H9 (cell line): ENCODE measurements at regions not wholly inside any gene's neighbourhood (a gene's known extent, or its start where the extent isn't known, plus 50 kb on each side); places are given as distances from the start of the nearest gene placed in this dataset.

Experiments
- DNase-seq: peaks from one replicate; pipeline ENCODE4 v3.0.0-alpha.2; 2017
- H2AFZ ChIP-seq: one replicate; pipeline ENCODE4 v1.6.1; 2013; ENCODE audit warnings: mild to moderate bottlenecking, low read length, control low read depth, moderate library complexity
- H2AK5ac ChIP-seq: 2 replicates; pipeline ENCODE4 v1.6.1; 2013; ENCODE audit warnings: low read length, control low read depth, mixed read lengths; ENCODE audit not compliant: insufficient read length
- H2BK120ac ChIP-seq: one replicate; pipeline ENCODE4 v1.6.1; 2013; ENCODE audit warnings: low read depth, mild to moderate bottlenecking, low read length, control low read depth, inconsistent platforms; ENCODE audit not compliant: poor library complexity, severe bottlenecking
- H2BK12ac ChIP-seq: 2 replicates; pipeline ENCODE4 v1.6.1; 2013; ENCODE audit warnings: low read length, control low read depth, mixed read lengths, low read depth; ENCODE audit not compliant: insufficient read length
- H2BK15ac ChIP-seq: 2 replicates; pipeline ENCODE4 v1.6.1; 2013; ENCODE audit warnings: low read depth, low read length, control low read depth
- H2BK20ac ChIP-seq: one replicate; pipeline ENCODE4 v1.6.1; 2013; ENCODE audit warnings: low read depth, mild to moderate bottlenecking, low read length, control low read depth, inconsistent platforms; ENCODE audit not compliant: poor library complexity, severe bottlenecking
- H2BK5ac ChIP-seq: 2 replicates; pipeline ENCODE4 v1.6.1; 2013; ENCODE audit warnings: low read length, control low read depth, mixed read lengths; ENCODE audit not compliant: insufficient read length
- H3K14ac ChIP-seq: 2 replicates; pipeline ENCODE4 v1.6.1; 2013; ENCODE audit warnings: low read length, control low read depth; ENCODE audit not compliant: insufficient read depth
- H3K18ac ChIP-seq: 2 replicates; pipeline ENCODE4 v1.6.1; 2013; ENCODE audit warnings: low read depth, mild to moderate bottlenecking, mixed read lengths, low read length, control low read depth; ENCODE audit not compliant: insufficient read length
- H3K23ac ChIP-seq: 2 replicates; pipeline ENCODE4 v1.6.1; 2013; ENCODE audit warnings: low read length, control low read depth, mixed read lengths, low read depth; ENCODE audit not compliant: insufficient read length
- H3K23me2 ChIP-seq: 2 replicates; pipeline ENCODE4 v1.6.1; 2013; ENCODE audit warnings: low read depth, mild to moderate bottlenecking, mixed read lengths, low read length, control low read depth; ENCODE audit not compliant: insufficient read length, poor library complexity, severe bottlenecking
- H3K27ac ChIP-seq: 2 replicates; pipeline ENCODE4 v1.5.1; 2013; ENCODE audit warnings: low read length, control low read depth, mixed read lengths, low read depth; ENCODE audit not compliant: insufficient read length
- H3K27me3 ChIP-seq: 2 replicates; pipeline ENCODE4 v1.6.1; 2013; ENCODE audit warnings: low read length, control low read depth, inconsistent platforms; ENCODE audit not compliant: insufficient read depth
- H3K4ac ChIP-seq: 2 replicates; pipeline ENCODE4 v1.6.1; 2013; ENCODE audit warnings: low read depth, mild to moderate bottlenecking, control low read depth, inconsistent platforms, low read length, moderate library complexity
- H3K4me1 ChIP-seq: 2 replicates; pipeline ENCODE4 v1.6.1; 2013; ENCODE audit warnings: low read length, control low read depth, inconsistent platforms; ENCODE audit not compliant: insufficient read depth
- H3K4me2 ChIP-seq: 2 replicates; pipeline ENCODE4 v1.6.1; 2013; ENCODE audit warnings: low read length, control low read depth, mixed read lengths; ENCODE audit not compliant: insufficient read length, insufficient read depth
- H3K56ac ChIP-seq: 2 replicates; pipeline ENCODE4 v1.6.1; 2013; ENCODE audit warnings: low read depth, mild to moderate bottlenecking, mixed read lengths, low read length, control low read depth; ENCODE audit not compliant: insufficient read length
- H3K79me1 ChIP-seq: 2 replicates; pipeline ENCODE4 v1.6.1; 2013; ENCODE audit warnings: low read depth, mild to moderate bottlenecking, moderate library complexity, low read length, control low read depth, inconsistent platforms; ENCODE audit not compliant: insufficient read depth, poor library complexity, severe bottlenecking
- H3K79me2 ChIP-seq: 2 replicates; pipeline ENCODE4 v1.6.1; 2013; ENCODE audit warnings: low read length, control low read depth, inconsistent platforms; ENCODE audit not compliant: insufficient read depth
- H3K9ac ChIP-seq: 2 replicates; pipeline ENCODE4 v1.6.1; 2013; ENCODE audit warnings: low read length, control low read depth, mixed read lengths; ENCODE audit not compliant: insufficient read length; ENCODE audit errors: extremely low read depth
- H3K9me3 ChIP-seq: one replicate; pipeline ENCODE4 v1.6.1; 2013; ENCODE audit warnings: low read depth, low read length, inconsistent platforms; ENCODE audit not compliant: control insufficient read depth
- H3T11ph ChIP-seq: one replicate; pipeline ENCODE4 v1.6.1; 2013; ENCODE audit warnings: mild to moderate bottlenecking, low read length, control low read depth, inconsistent platforms
- H4K20me1 ChIP-seq: one replicate; pipeline ENCODE4 v1.6.1; 2013; ENCODE audit not compliant: control insufficient read depth, insufficient read length, insufficient read depth
- H4K5ac ChIP-seq: 2 replicates; pipeline ENCODE4 v1.6.1; 2013; ENCODE audit warnings: low read depth, mild to moderate bottlenecking, mixed read lengths, low read length, control low read depth; ENCODE audit not compliant: insufficient read length
- H4K8ac ChIP-seq: replicated peaks from 2 replicates; pipeline ENCODE4 v1.6.1; 2013; ENCODE audit warnings: low read length, control low read depth, mixed read lengths, low read depth; ENCODE audit not compliant: insufficient read length
- H4K91ac ChIP-seq: 2 replicates; pipeline ENCODE4 v1.6.1; 2013; ENCODE audit warnings: low read depth, mild to moderate bottlenecking, moderate library complexity, mixed read lengths, low read length, control low read depth; ENCODE audit not compliant: insufficient read length
- H3K27ac Mint-ChIP-seq, 3 experiments: 2 replicates in 2 of 3; 3 replicates in 1 of 3; pipeline ENCODE4 v1.8.0; 2020 to 2021; ENCODE audit warnings: mixed read lengths in 3 of 3, mild to moderate bottlenecking in 1 of 3, moderate library complexity in 1 of 3
- H3K27me3 Mint-ChIP-seq: 2 replicates; pipeline ENCODE4 v1.8.0; 2021; ENCODE audit warnings: low read depth, mild to moderate bottlenecking, moderate library complexity, mixed read lengths
- H3K36me3 Mint-ChIP-seq, 3 experiments: 2 replicates in 2 of 3; 3 replicates in 1 of 3; pipeline ENCODE4 v1.8.0; 2020 to 2021; ENCODE audit warnings: low read depth in 3 of 3, mixed read lengths in 3 of 3; ENCODE audit not compliant: insufficient read depth in 1 of 3
- H3K4me1 Mint-ChIP-seq, 2 experiments: 2 replicates each; pipeline ENCODE4 v1.8.0; 2020; ENCODE audit warnings: mixed read lengths in 2 of 2
- H3K4me3 Mint-ChIP-seq, 2 experiments: 2 replicates in 1 of 2; 3 replicates in 1 of 2; pipeline ENCODE4 v1.8.0; 2020 to 2021; ENCODE audit warnings: mild to moderate bottlenecking in 2 of 2, mixed read lengths in 2 of 2, moderate library complexity in 1 of 2
- H3K9me3 Mint-ChIP-seq, 2 experiments: 2 replicates in 1 of 2; 3 replicates in 1 of 2; pipeline ENCODE4 v1.8.0; 2020; ENCODE audit warnings: mild to moderate bottlenecking in 2 of 2, mixed read lengths in 2 of 2, moderate library complexity in 1 of 2
- whole genome bisulfite sequencing: extraction: QIAGEN DNeasy Blood & Tissue Kit; methylation state at CpG from one replicate; pipeline ENCODE4 v1.1.7; 2013; ENCODE audit warnings: missing lambda C conversion rate, low lambda C conversion rate, mixed read lengths; ENCODE audit not compliant: insufficient read length; ENCODE audit errors: extremely low coverage; 5-methylcytosine and 5-hydroxymethylcytosine counted together
- TF ChIP-seq, protein P1 (sequence below): fragments of 200-600 bp; sonication (generic); conservative IDR thresholded peaks from 3 replicates; pipeline ENCODE4 v1.8.0; 2021; ENCODE audit warnings: antibody characterized with exemption, mild to moderate bottlenecking

DNA sequence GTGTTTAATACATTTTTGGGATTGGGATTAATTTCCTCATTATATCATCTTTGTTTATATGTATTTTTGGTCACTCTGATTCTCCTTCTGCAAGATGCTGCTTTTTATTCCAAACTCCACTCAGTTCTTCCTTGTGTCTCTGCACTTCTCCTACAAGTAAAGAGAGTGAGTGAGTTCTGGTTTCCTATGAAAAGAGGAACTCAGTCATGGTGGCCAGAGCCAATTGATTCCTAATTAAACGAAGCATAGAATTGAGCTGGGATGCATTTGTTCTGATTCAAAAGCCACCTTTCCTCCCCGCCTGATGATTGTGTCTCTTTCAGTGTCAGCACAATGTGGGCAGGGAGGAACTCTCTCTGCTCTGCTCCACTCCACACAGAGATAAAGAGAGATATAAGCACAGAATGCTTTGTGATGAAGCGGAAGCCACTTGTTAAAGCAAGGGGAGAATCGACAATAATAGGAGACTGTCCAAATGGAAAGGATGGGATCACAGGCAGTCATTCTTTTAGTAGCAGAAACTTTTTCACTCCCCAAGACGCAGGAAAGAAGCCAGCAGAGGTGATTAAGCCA, 121.3 kb upstream of the GOT2 start:
- H4K91ac ChIP-seq, result no peak overlapping the region
- H3K23ac ChIP-seq, result no peak overlapping the region
- TF ChIP-seq, protein P1, sequence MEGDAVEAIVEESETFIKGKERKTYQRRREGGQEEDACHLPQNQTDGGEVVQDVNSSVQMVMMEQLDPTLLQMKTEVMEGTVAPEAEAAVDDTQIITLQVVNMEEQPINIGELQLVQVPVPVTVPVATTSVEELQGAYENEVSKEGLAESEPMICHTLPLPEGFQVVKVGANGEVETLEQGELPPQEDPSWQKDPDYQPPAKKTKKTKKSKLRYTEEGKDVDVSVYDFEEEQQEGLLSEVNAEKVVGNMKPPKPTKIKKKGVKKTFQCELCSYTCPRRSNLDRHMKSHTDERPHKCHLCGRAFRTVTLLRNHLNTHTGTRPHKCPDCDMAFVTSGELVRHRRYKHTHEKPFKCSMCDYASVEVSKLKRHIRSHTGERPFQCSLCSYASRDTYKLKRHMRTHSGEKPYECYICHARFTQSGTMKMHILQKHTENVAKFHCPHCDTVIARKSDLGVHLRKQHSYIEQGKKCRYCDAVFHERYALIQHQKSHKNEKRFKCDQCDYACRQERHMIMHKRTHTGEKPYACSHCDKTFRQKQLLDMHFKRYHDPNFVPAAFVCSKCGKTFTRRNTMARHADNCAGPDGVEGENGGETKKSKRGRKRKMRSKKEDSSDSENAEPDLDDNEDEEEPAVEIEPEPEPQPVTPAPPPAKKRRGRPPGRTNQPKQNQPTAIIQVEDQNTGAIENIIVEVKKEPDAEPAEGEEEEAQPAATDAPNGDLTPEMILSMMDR, result no peak
- Mint-ChIP-seq H3K4me3 (no peak overlapping the region), H3K4me1 (peaks cover 13 to 26% of the 10 kb centered on the region in 2 experiments), H3K27ac (no peak overlapping the region; a peak in 1 of 7 replicates), H3K9me3 (peaks cover 5 to 7% of the 10 kb centered on the region in 2 experiments), H3K27me3 (no peaks in the 10 kb centered on the region), H3K36me3 (peaks cover 6 to 8% (median 8%) of the 10 kb centered on the region in 3 experiments)
- H2AFZ ChIP-seq, result no peak overlapping the region
- H3K4ac ChIP-seq, result no peak overlapping the region
- H4K8ac ChIP-seq, result no peak overlapping the region
- H3K27me3 ChIP-seq, result no peaks in the 10 kb centered on the region
- no peak overlapping the region for H3K18ac ChIP-seq
- H2AK5ac ChIP-seq, result no peak overlapping the region
- H3T11ph ChIP-seq, result no peak overlapping the region
- H3K23me2 ChIP-seq, result no peaks in the 10 kb centered on the region
- H2BK5ac ChIP-seq, result no peak overlapping the region
- no peak overlapping the region for H4K5ac ChIP-seq
- no peak overlapping the region for H3K56ac ChIP-seq
- H3K4me2 ChIP-seq, result no peak overlapping the region
- H2BK15ac ChIP-seq, result no peak overlapping the region
- WGBS, result no CpG with 5 or more reads among the region's 5 CpGs
- no peak overlapping the region for H3K14ac ChIP-seq
- no peak overlapping the region for H3K9ac ChIP-seq
- no peak overlapping the region for H2BK20ac ChIP-seq
- H3K27ac ChIP-seq, result no peak overlapping the region
- H2BK120ac ChIP-seq, result no peak overlapping the region
- no peaks in the 10 kb centered on the region for H3K4me1 ChIP-seq
- no peaks in the 10 kb centered on the region for H3K79me1 ChIP-seq
- no peak overlapping the region for H2BK12ac ChIP-seq
- no peak for DNase-seq
- H4K20me1 ChIP-seq, result no peaks in the 10 kb centered on the region
- no peaks in the 10 kb centered on the region for H3K9me3 ChIP-seq
- H3K79me2 ChIP-seq, result no peaks in the 10 kb centered on the region
